KMS-11 (cell line): ENCODE measurements at regions not wholly inside any gene's neighbourhood (a gene's known extent, or its start where the extent isn't known, plus 50 kb on each side); places are given as distances from the start of the nearest gene placed in this dataset.

Source experiments
- H2AFZ ChIP-seq: fragments of 200-600 bp; sonication (generic); 2 replicates; pipeline ENCODE4 v1.6.1; 2016; ENCODE audit warnings: antibody characterized with exemption, mixed run types, low read depth
- H3K27ac ChIP-seq: fragments of 200-600 bp; sonication (generic); 2 replicates; pipeline ENCODE4 v1.6.1; 2016; ENCODE audit warnings: mild to moderate bottlenecking, mixed run types
- H3K27me3 ChIP-seq: fragments of 200-600 bp; sonication (generic); 2 replicates; pipeline ENCODE4 v1.6.1; 2017; ENCODE audit warnings: mild to moderate bottlenecking, low read depth, mixed run types, moderate library complexity; ENCODE audit not compliant: insufficient read depth
- H3K36me3 ChIP-seq: fragments of 200-600 bp; sonication (generic); 2 replicates; pipeline ENCODE4 v1.6.1; 2017; ENCODE audit warnings: mild to moderate bottlenecking, mixed run types; ENCODE audit not compliant: insufficient read depth
- H3K4me1 ChIP-seq: fragments of 200-600 bp; sonication (generic); 2 replicates; pipeline ENCODE4 v1.6.1; 2016; ENCODE audit warnings: mild to moderate bottlenecking, low read depth, mixed run types; ENCODE audit not compliant: poor library complexity, severe bottlenecking
- H3K4me2 ChIP-seq: fragments of 200-600 bp; sonication (generic); 2 replicates; pipeline ENCODE4 v1.7.0; 2016; ENCODE audit warnings: mild to moderate bottlenecking, mixed run types
- H3K4me3 ChIP-seq: fragments of 200-600 bp; sonication (generic); IDR thresholded peaks from 2 replicates; pipeline ENCODE4 v1.6.1; 2017; ENCODE audit warnings: low read depth, low read length, mixed read lengths; ENCODE audit not compliant: insufficient read depth
- H3K79me2 ChIP-seq: fragments of 200-600 bp; sonication (generic); 2 replicates; pipeline ENCODE4 v1.6.1; 2016; ENCODE audit warnings: low read depth, mixed run types; ENCODE audit not compliant: insufficient read depth
- H3K9ac ChIP-seq: fragments of 200-600 bp; sonication (generic); 2 replicates; pipeline ENCODE4 v1.6.1; 2016; ENCODE audit warnings: mild to moderate bottlenecking, mixed run types
- H4K20me1 ChIP-seq: fragments of 200-600 bp; sonication (generic); 2 replicates; pipeline ENCODE4 v1.6.1; 2016; ENCODE audit warnings: mild to moderate bottlenecking, mixed run types; ENCODE audit not compliant: insufficient read depth
- TF ChIP-seq, protein P1 (sequence below): fragments of 200-600 bp; sonication (generic); conservative IDR thresholded peaks from 2 replicates; pipeline ENCODE4 v1.6.1; 2017; ENCODE audit warnings: low read depth, mild to moderate bottlenecking, antibody characterized with exemption, low read length, moderate library complexity, mixed read lengths

DNA sequence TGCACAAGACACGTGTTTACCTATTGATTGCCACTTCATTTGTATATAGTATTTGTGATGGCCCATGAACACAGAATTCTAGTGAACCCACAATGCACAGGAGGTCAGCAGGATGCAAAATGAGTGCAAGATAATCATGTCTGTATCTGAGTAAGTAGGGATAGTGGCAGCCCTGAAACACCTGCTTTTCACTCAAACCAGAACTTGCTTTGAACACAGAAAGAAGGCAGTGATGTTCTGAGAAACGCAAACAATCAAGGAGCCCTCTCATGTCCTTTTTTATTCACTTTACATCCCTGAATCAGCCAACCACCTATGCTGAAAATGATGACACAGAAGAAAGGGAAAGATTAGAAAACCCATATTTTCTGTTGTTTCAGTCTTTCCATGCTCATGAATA is 170.4 kb upstream of the AVPR1A start:
- no peak overlapping the region for H3K9ac ChIP-seq
- H3K36me3 ChIP-seq: no peaks in the 10 kb centered on the region
- H3K27ac ChIP-seq: peak overlapping the region; percentile 0; the same call in 1 of the 2 replicates
- no peak overlapping the region for H3K4me3 ChIP-seq
- H3K79me2 ChIP-seq: no peaks in the 10 kb centered on the region
- no peaks in the 10 kb centered on the region for H4K20me1 ChIP-seq
- H2AFZ ChIP-seq: no peak overlapping the region
- peaks cover 35% of the 10 kb centered on the region for H3K4me1 ChIP-seq
- TF ChIP-seq, protein P1, sequence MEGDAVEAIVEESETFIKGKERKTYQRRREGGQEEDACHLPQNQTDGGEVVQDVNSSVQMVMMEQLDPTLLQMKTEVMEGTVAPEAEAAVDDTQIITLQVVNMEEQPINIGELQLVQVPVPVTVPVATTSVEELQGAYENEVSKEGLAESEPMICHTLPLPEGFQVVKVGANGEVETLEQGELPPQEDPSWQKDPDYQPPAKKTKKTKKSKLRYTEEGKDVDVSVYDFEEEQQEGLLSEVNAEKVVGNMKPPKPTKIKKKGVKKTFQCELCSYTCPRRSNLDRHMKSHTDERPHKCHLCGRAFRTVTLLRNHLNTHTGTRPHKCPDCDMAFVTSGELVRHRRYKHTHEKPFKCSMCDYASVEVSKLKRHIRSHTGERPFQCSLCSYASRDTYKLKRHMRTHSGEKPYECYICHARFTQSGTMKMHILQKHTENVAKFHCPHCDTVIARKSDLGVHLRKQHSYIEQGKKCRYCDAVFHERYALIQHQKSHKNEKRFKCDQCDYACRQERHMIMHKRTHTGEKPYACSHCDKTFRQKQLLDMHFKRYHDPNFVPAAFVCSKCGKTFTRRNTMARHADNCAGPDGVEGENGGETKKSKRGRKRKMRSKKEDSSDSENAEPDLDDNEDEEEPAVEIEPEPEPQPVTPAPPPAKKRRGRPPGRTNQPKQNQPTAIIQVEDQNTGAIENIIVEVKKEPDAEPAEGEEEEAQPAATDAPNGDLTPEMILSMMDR: no peak
- H3K27me3 ChIP-seq: no peaks in the 10 kb centered on the region
- H3K4me2 ChIP-seq: peak overlapping the region; percentile 3; the same call in 1 of the 2 replicates

DNA sequence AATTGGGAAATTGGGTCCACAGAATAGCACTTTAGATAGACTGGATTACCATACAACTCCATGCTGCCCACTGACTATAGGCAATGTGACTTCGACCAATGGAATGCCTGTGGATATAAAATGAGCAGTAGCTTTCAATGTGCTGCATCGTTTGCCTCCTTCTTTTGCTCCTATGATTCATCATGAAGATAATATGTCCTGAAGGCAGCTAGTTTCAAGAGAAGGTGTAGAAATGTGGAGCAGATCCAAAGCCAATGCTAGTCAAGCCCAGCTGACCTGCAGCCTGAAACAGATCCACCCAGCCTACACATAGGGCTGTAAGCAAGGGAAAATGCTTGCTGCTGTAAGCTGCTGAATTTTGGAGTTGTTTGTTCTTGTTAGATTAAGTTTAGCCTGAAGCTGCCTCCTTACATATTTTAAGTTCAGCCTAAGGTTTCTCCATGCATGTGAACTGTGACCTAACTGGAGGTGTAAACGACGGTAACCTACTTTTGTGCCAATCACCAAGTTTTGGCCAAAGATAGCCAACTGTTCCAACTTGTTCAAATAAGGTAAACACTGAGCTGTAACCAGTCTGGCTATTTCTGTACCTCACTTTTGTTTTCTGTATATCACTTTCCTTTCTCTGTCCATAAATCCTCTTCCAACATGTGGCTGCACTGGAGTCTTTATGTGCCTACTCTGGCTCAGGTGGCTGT is 169.1 kb upstream of the AVPR1A start:
- H2AFZ ChIP-seq: no peak overlapping the region
- no peaks in the 10 kb centered on the region for H3K27me3 ChIP-seq
- no peak overlapping the region for H3K4me3 ChIP-seq
- no peak overlapping the region for H3K9ac ChIP-seq
- H3K4me1 ChIP-seq: peaks cover 35% of the 10 kb centered on the region
- no peaks in the 10 kb centered on the region for H4K20me1 ChIP-seq
- no peak overlapping the region for H3K27ac ChIP-seq
- no peaks in the 10 kb centered on the region for H3K79me2 ChIP-seq
- TF ChIP-seq, protein P1: no peak
- H3K36me3 ChIP-seq: no peaks in the 10 kb centered on the region
- no peak overlapping the region for H3K4me2 ChIP-seq

DNA sequence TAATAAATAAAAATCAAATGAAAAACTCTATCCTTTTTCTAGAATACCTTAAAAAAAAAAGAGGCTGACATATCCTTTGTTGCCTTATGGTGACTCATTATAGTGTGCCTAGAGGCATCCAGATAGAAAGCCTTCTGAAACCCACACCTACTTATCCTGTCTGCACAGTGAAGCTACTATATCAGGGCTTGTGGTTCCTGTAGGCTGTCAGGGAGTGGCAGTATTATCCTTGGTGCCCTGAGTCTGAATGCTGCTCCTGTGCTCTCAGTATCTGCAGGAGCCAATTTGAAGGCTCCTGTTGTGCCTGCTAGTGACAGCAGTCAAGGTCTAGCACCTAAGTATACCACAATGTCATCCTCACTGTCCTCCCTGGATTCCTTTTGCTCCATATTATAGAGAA is 168.4 kb upstream of the AVPR1A start:
- Histone ChIP-seq H3K4me1 (peaks cover 33% of the 10 kb centered on the region), H4K20me1 (no peaks in the 10 kb centered on the region), H2AFZ (no peak overlapping the region), H3K9ac (no peak overlapping the region), H3K79me2 (no peaks in the 10 kb centered on the region), H3K4me3 (no peak overlapping the region), H3K36me3 (no peaks in the 10 kb centered on the region), H3K4me2 (no peak overlapping the region), H3K27ac (no peak overlapping the region), H3K27me3 (no peaks in the 10 kb centered on the region)
- TF ChIP-seq, protein P1: no peak

DNA sequence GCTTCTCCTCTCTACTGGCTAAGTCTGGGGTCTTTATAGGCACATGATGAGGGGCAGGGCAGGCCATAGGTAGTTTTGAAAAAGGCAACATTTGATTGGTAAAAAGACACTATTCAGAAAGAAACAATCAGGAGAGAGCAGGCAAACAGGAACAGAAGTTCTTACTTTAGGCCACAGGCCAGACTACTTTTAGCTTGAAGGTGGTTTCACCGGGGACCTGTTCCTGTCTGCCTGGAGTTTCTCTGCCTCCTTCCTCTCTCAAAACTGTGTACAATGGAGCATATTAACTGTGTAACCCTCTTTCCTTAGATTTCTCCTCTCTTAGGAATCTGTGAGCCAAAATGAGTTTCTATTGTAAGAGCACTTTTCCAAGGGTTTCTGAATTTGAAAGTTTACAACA is 167.9 kb upstream of the AVPR1A start:
- Histone ChIP-seq H3K4me3 (no peak overlapping the region), H3K9ac (no peak overlapping the region), H3K27me3 (no peaks in the 10 kb centered on the region), H3K4me1 (peaks cover 29% of the 10 kb centered on the region), H3K27ac (no peak overlapping the region), H3K36me3 (no peaks in the 10 kb centered on the region), H4K20me1 (no peaks in the 10 kb centered on the region), H3K79me2 (no peaks in the 10 kb centered on the region), H2AFZ (no peak overlapping the region), H3K4me2 (no peak overlapping the region)
- TF ChIP-seq, protein P1: no peak
